Cardiac muscle cell (in vitro differentiated cells and primary cell): ENCODE measurements at regions not wholly inside any gene's neighbourhood (a gene's known extent, or its start where the extent isn't known, plus 50 kb on each side); places are given as distances from the start of the nearest gene placed in this dataset.

Source experiments
- DNase-seq, 2 donors: peaks; one replicate each; pipeline versions ENCODE4 v3.0.0 to v3.0.0-alpha.2; 2010 to 2017; ENCODE audit warnings: low read depth in 1 of 2, low spot score in 1 of 2
- H3K27ac ChIP-seq: fragments of 200-600 bp; sonication (generic); 2 replicates; pipeline ENCODE4 v1.5.1; 2016
- H3K27me3 ChIP-seq: fragments of 200-600 bp; sonication (generic); 2 replicates; pipeline ENCODE4 v1.6.0; 2016; ENCODE audit warnings: control low read depth
- H3K36me3 ChIP-seq: fragments of 200-600 bp; sonication (generic); 2 replicates; pipeline ENCODE4 v1.5.1; 2016; ENCODE audit warnings: control low read depth
- H3K4me1 ChIP-seq: fragments of 200-600 bp; sonication (generic); 2 replicates; pipeline ENCODE4 v1.8.1; 2017; ENCODE audit warnings: low read depth, mild to moderate bottlenecking, mixed run types
- H3K4me3 ChIP-seq: fragments of 200-600 bp; sonication (generic); 2 replicates; pipeline ENCODE4 v1.5.1; 2016; ENCODE audit warnings: mild to moderate bottlenecking
- H3K9me3 ChIP-seq: fragments of 200-600 bp; sonication (generic); 2 replicates; pipeline ENCODE4 v1.5.1; 2017; ENCODE audit warnings: low read depth, mild to moderate bottlenecking, control low read depth
- CTCF ChIP-seq: IDR thresholded peaks from 2 replicates; pipeline ENCODE4 v1.5.1; 2012; ENCODE audit warnings: low read depth, mild to moderate bottlenecking, low read length

- Histone ChIP-seq H3K9me3 (no peaks in the 10 kb centered on the region), H3K27ac (no peak overlapping the region), H3K4me3 (no peak overlapping the region), H3K4me1 (peaks cover 4% of the 10 kb centered on the region), H3K27me3 (no peaks in the 10 kb centered on the region), H3K36me3 (no peaks in the 10 kb centered on the region)
- no peak for TF ChIP-seq CTCF
- no peak for DNase-seq
These were observed 58.2 kb upstream of the GPC4 start for GRCh38 chrX:133473451-133473850.

GRCh38 chrX:133468051-133468450 lies 52.8 kb upstream of the GPC4 start:
- Histone ChIP-seq H3K27ac (no peak overlapping the region), H3K36me3 (no peaks in the 10 kb centered on the region), H3K4me1 (no peaks in the 10 kb centered on the region), H3K9me3 (no peaks in the 10 kb centered on the region), H3K27me3 (no peaks in the 10 kb centered on the region), H3K4me3 (no peak overlapping the region)
- TF ChIP-seq CTCF: no peak
- DNase-seq: no peak

GRCh38 chrX:133465254-133465653 lies 50.0 kb upstream of the GPC4 start:
- no peaks in the 10 kb centered on the region for H3K27me3 ChIP-seq
- H3K4me1 ChIP-seq: no peaks in the 10 kb centered on the region
- no peaks in the 10 kb centered on the region for H3K9me3 ChIP-seq
- no peak for TF ChIP-seq CTCF
- no peaks in the 10 kb centered on the region for H3K36me3 ChIP-seq
- no peak overlapping the region for H3K4me3 ChIP-seq
- DNase-seq: no peak
- no peak overlapping the region for H3K27ac ChIP-seq
